Progenitor cell of endocrine pancreas (in vitro differentiated cells): ENCODE measurements at regions not wholly inside any gene's neighbourhood (a gene's known extent, or its start where the extent isn't known, plus 50 kb on each side); places are given as distances from the start of the nearest gene placed in this dataset.
"Not testable (repeated sequence)": the region's sequence is repeated elsewhere in the genome, so short reads cannot be mapped to it uniquely, and the experiment has no call there.

Experiments
- DNase-seq: peaks from one replicate; pipeline ENCODE4 v3.0.0; 2021; ENCODE audit warnings: low spot score; ENCODE audit not compliant: unreplicated experiment
- H3K27ac Mint-ChIP-seq: 2 replicates; pipeline ENCODE4 v1.8.0; 2021; ENCODE audit warnings: mild to moderate bottlenecking, moderate library complexity, mixed read lengths
- H3K27me3 Mint-ChIP-seq: 2 replicates; pipeline ENCODE4 v1.8.0; 2021; ENCODE audit warnings: mixed read lengths
- H3K36me3 Mint-ChIP-seq: 2 replicates; pipeline ENCODE4 v1.8.0; 2022; ENCODE audit warnings: mixed read lengths; ENCODE audit not compliant: insufficient read depth
- H3K4me1 Mint-ChIP-seq: 2 replicates; pipeline ENCODE4 v1.8.0; 2021; ENCODE audit warnings: low read depth, mixed read lengths
- H3K4me3 Mint-ChIP-seq: 2 replicates; pipeline ENCODE4 v1.8.0; 2021; ENCODE audit warnings: low read depth, mild to moderate bottlenecking, moderate library complexity, mixed read lengths
- H3K9me3 Mint-ChIP-seq: 2 replicates; pipeline ENCODE4 v1.8.0; 2021; ENCODE audit warnings: low read depth, mixed read lengths
- TF ChIP-seq, protein P1 (sequence below): fragments of 200-600 bp; sonication (generic); IDR thresholded peaks from one replicate; pipeline ENCODE4 v1.5.0; 2021; ENCODE audit warnings: antibody characterized with exemption, mild to moderate bottlenecking; ENCODE audit not compliant: unreplicated experiment

DNA sequence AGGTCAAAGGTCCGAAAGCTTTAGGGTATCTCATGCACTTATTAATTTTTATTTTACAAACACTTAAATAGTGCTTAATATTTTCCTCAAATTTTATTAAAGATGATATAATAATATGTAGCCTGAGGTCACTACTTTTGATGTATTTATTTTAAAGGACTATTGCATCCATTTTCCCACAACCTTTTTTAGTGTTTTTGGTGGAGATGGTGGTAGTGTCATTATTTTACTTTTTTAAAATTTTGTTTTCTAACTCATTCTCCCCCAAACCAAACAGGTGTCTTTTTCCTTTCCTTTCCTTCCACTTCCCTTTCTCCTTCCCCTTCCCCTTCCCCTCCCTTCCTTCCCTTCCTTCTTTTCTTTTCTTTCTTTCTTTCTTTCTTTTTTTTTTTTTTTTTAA lies 328.6 kb downstream of the CYLC2 start:
- H3K27me3 Mint-ChIP-seq = no peaks in the 10 kb centered on the region
- no peaks in the 10 kb centered on the region for H3K36me3 Mint-ChIP-seq
- no peak overlapping the region for H3K27ac Mint-ChIP-seq
- H3K4me3 Mint-ChIP-seq = no peak overlapping the region
- no peak for DNase-seq
- no peaks in the 10 kb centered on the region for H3K4me1 Mint-ChIP-seq
- H3K9me3 Mint-ChIP-seq = peaks cover 3% of the 10 kb centered on the region
- TF ChIP-seq, protein P1, sequence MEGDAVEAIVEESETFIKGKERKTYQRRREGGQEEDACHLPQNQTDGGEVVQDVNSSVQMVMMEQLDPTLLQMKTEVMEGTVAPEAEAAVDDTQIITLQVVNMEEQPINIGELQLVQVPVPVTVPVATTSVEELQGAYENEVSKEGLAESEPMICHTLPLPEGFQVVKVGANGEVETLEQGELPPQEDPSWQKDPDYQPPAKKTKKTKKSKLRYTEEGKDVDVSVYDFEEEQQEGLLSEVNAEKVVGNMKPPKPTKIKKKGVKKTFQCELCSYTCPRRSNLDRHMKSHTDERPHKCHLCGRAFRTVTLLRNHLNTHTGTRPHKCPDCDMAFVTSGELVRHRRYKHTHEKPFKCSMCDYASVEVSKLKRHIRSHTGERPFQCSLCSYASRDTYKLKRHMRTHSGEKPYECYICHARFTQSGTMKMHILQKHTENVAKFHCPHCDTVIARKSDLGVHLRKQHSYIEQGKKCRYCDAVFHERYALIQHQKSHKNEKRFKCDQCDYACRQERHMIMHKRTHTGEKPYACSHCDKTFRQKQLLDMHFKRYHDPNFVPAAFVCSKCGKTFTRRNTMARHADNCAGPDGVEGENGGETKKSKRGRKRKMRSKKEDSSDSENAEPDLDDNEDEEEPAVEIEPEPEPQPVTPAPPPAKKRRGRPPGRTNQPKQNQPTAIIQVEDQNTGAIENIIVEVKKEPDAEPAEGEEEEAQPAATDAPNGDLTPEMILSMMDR = no peak

DNA sequence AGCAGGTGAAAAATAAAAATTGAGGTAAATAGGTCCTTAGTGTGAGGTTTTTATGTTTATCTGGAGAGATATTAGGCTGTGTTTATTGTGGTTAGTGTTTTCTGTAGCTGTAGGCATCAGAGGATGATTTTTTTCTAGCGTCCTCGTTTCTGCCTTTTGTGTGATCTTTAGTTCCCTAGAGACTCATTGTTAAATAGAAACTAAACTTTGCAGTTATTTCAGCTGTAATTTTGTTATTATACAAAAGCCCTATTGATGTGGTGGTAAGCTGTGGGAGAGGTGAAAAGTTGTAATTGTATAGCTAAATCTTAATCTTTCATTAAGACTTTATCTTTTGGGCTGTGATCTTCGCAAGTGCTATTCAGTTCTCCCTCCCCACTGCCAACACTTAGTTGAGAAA lies 340.3 kb downstream of the CYLC2 start:
- no peaks in the 10 kb centered on the region for H3K9me3 Mint-ChIP-seq
- TF ChIP-seq, protein P1 = no peak
- H3K4me3 Mint-ChIP-seq = no peak overlapping the region
- H3K4me1 Mint-ChIP-seq = no peaks in the 10 kb centered on the region
- H3K27ac Mint-ChIP-seq = no peak overlapping the region
- no peaks in the 10 kb centered on the region for H3K36me3 Mint-ChIP-seq
- no peaks in the 10 kb centered on the region for H3K27me3 Mint-ChIP-seq
- no peak for DNase-seq

DNA sequence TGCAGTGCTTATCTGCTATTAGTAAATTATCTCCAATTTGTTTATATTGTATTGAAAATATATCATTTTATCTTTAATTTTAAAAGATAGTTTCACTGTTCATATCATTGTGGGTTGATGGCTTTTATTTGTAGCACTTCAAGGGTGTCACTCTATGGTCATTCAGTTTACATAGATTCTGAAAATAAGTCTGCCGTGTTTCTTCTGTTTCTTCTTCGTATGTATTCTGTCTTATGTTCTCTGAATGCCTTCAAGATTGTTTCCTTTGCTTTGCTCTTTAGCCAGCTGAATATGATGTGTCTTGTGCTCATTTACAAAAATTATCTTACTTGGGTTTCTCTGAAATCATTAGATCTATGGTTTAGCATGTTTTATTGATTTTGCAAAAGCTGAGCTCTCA lies 359.9 kb downstream of the CYLC2 start:
- H3K9me3 Mint-ChIP-seq = peaks cover 12% of the 10 kb centered on the region
- no peak overlapping the region for H3K4me3 Mint-ChIP-seq
- H3K27ac Mint-ChIP-seq = no peak overlapping the region
- DNase-seq = no peak
- no peaks in the 10 kb centered on the region for H3K27me3 Mint-ChIP-seq
- TF ChIP-seq, protein P1 = no peak
- peaks cover 10% of the 10 kb centered on the region for H3K4me1 Mint-ChIP-seq
- peaks cover 1% of the 10 kb centered on the region for H3K36me3 Mint-ChIP-seq

DNA sequence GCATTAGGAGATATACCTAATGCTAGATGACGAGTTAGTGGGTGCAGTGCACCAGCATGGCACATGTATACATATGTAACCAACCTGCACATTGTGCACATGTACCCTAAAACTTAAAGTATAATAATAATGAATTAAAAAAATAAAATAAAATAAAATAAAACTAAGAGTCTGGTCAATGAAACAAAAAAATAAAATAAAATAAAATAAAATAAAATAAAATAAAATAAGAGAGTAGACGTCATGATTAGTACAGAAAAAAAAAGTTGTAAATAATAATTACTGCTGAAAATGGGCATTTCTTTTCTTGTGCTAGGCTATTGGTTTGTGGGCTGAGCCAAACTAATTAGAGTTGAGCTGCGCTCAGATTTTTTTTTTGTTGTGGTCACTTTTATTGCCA lies 362.8 kb downstream of the CYLC2 start:
- not testable (repeated sequence) for H3K36me3 Mint-ChIP-seq, H3K4me1 Mint-ChIP-seq, H3K27me3 Mint-ChIP-seq, H3K4me3 Mint-ChIP-seq, H3K27ac Mint-ChIP-seq, DNase-seq
- peaks cover 12% of the 10 kb centered on the region for H3K9me3 Mint-ChIP-seq

DNA sequence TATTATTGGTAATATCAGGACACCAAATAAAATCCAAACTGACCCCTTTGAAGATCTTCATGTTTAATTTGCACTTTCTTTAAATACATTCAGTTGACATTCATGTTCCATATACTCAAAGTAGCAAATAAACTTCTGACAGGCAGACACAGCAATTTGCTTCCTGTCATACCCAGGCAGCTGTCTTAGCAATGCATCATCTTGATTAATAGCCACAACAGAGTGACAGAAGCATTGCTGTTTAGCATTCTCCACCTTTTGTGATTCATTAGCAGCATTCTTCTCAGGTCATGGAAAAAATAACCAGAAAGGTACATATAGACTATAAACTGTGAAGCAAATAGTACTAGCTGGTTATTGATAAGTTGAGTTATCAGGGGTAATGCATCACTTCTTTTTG lies 366.8 kb downstream of the CYLC2 start:
- TF ChIP-seq, protein P1 = no peak
- Mint-ChIP-seq H3K4me1 (no peaks in the 10 kb centered on the region), H3K27me3 (no peaks in the 10 kb centered on the region), H3K36me3 (no peaks in the 10 kb centered on the region), H3K9me3 (no peaks in the 10 kb centered on the region), H3K27ac (no peak overlapping the region), H3K4me3 (no peak overlapping the region)
- DNase-seq = no peak

DNA sequence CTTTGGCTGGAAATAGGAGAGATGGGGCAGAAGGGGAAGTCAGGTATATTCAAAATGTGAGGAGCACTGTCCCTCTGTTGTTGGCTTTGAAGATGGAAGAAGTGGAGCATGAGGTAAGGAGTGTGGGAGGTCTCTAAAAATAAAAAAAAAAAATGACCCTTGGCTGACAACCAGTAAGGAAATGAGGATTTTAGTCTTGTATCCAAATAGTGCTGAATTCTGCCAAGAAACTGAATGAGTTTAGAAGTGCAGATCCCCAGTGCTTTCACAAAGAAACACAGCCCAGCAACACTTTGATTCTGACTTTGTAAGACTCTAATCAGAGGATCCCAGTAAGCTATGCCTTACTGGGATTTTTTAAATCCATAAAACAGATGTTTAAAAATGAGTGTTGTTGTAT lies 367.9 kb downstream of the CYLC2 start:
- TF ChIP-seq, protein P1 = no peak
- no peak overlapping the region for H3K4me3 Mint-ChIP-seq
- no peaks in the 10 kb centered on the region for H3K9me3 Mint-ChIP-seq
- H3K27ac Mint-ChIP-seq = no peak overlapping the region
- no peaks in the 10 kb centered on the region for H3K27me3 Mint-ChIP-seq
- no peak for DNase-seq
- H3K36me3 Mint-ChIP-seq = no peaks in the 10 kb centered on the region
- no peaks in the 10 kb centered on the region for H3K4me1 Mint-ChIP-seq
